Vagina (tissue), 2 donors: ENCODE measurements at regions not wholly inside any gene's neighbourhood (a gene's known extent, or its start where the extent isn't known, plus 50 kb on each side); places are given as distances from the start of the nearest gene placed in this dataset.

Experiments used
- DNase-seq, 2 donors: peaks; one replicate each; pipeline ENCODE4 v3.0.0-alpha.2; 2017; ENCODE audit errors: extremely low spot score in 2 of 2
- H3K27ac ChIP-seq: fragments of 200-600 bp; sonication (generic); one replicate; pipeline ENCODE4 v1.5.1; 2019
- H3K27me3 ChIP-seq: fragments of 200-600 bp; sonication (generic); one replicate; pipeline ENCODE4 v1.5.1; 2019
- H3K36me3 ChIP-seq, 2 donors: fragments of 200-600 bp; sonication (generic); one replicate each; pipeline ENCODE4 v1.5.1; 2017 to 2019
- H3K4me1 ChIP-seq: fragments of 200-600 bp; sonication (generic); one replicate; pipeline ENCODE4 v1.5.1; 2019
- H3K4me3 ChIP-seq, 2 donors: fragments of 200-600 bp; sonication (generic); 1 replicate in 1 of 2; 2 replicates in 1 of 2; pipeline ENCODE4 v1.5.1; 2016 to 2019
- H3K9me3 ChIP-seq: fragments of 200-600 bp; sonication (generic); one replicate; pipeline ENCODE4 v1.5.1; 2019
- POLR2A ChIP-seq, 2 donors: fragments of 450-650 bp; IDR thresholded peaks; one replicate each; pipeline ENCODE4 v1.6.1; 2017; ENCODE audit warnings: antibody characterized with exemption in 2 of 2, mild to moderate bottlenecking in 2 of 2, moderate library complexity in 2 of 2
- POLR2AphosphoS5 ChIP-seq, 2 donors: sonication (generic); formaldehyde crosslinking; IDR thresholded peaks; one replicate each; pipeline ENCODE4 v1.9.0; 2017; ENCODE audit warnings: antibody characterized with exemption in 2 of 2, mild to moderate bottlenecking in 2 of 2, low read depth in 1 of 2; ENCODE audit not compliant: insufficient read depth in 1 of 2
- intact Hi-C: fragments of 100-400 bp; cut with DNase I; formaldehyde crosslinking; loops from one replicate; pipeline ENCODE4 v1.15.1; 2023
- TF ChIP-seq, protein P1 (sequence below), 3 experiments: fragments of 450-650 bp in 2 of 3; fragments of 200-600 bp in 1 of 3; sonication (generic) in 1 of 3; IDR thresholded peaks; one replicate each; pipeline ENCODE4 v1.5.1; 2017 to 2019; ENCODE audit warnings: antibody characterized with exemption in 3 of 3, mild to moderate bottlenecking in 2 of 3, moderate library complexity in 2 of 3

DNA sequence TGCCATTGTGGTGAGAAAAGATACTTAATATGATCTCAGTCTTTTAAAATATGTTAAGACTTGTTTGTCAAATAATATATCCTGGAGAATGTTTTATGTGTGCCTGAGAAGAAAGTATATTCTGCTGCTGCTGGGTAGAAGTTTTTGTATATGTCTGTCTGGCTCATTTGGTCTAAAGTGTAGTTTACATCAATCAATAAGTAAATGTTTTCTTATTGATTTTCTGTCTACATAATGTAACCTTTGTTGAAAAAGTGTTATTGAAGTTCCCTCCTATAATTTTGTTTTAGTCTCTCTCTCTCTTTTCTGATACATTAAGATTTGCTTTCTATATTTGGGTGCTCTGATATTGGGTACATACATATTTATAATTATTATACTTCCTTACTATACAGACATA is 201.2 kb downstream of the THBS2 start:
- Histone ChIP-seq H3K4me3 (no peak overlapping the region), H3K27ac (no peak overlapping the region), H3K4me1 (no peaks in the 10 kb centered on the region), H3K27me3 (no peaks in the 10 kb centered on the region), H3K36me3 (no peaks in the 10 kb centered on the region), H3K9me3 (no peaks in the 10 kb centered on the region)
- TF ChIP-seq POLR2A (IDR thresholded peaks at IDR 0.05): no peak
- TF ChIP-seq, protein P1, sequence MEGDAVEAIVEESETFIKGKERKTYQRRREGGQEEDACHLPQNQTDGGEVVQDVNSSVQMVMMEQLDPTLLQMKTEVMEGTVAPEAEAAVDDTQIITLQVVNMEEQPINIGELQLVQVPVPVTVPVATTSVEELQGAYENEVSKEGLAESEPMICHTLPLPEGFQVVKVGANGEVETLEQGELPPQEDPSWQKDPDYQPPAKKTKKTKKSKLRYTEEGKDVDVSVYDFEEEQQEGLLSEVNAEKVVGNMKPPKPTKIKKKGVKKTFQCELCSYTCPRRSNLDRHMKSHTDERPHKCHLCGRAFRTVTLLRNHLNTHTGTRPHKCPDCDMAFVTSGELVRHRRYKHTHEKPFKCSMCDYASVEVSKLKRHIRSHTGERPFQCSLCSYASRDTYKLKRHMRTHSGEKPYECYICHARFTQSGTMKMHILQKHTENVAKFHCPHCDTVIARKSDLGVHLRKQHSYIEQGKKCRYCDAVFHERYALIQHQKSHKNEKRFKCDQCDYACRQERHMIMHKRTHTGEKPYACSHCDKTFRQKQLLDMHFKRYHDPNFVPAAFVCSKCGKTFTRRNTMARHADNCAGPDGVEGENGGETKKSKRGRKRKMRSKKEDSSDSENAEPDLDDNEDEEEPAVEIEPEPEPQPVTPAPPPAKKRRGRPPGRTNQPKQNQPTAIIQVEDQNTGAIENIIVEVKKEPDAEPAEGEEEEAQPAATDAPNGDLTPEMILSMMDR (IDR thresholded peaks at IDR 0.05): no peak
- no peak for TF ChIP-seq POLR2AphosphoS5 (IDR thresholded peaks at IDR 0.05; ENCODE audit: insufficient read depth in 1 of 2, low read depth in 1 of 2)
- intact Hi-C loops: no loop called here
- no peak for DNase-seq

DNA sequence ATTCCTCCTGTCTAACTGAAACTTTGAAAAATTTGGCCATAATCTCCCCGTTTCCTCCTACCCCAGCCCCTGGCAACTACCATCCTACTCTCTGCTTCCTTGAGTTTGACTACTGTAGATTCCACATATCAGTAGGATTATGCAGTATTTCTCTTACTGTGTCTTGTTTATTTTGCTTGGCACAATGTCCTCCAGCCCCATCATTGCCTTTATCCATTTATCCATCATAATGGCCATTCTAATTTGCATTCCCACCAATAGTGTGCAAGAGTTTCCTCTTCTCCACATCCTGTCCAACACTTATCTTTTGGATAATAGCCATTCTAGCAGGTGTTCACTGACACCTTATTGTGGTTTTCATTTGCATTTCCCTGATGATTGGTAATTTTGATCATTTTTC is 202.3 kb downstream of the THBS2 start:
- no peak for DNase-seq
- intact Hi-C loops: no loop called here

DNA sequence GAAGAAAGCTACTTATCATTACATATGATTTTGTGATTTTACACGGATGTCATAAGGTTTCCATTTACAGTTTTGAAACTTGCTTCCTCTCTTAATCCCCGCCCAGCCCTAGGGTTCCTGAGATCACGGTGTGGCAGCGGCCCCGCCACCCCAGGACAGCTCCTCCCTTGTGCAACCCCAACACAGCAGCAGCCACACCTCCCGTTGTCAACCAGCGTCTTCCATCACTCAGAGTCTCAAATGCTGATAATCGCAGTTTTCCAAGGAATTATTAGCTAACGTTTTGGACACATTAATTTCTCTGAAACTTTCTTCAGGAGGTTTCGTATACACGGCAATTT is 204.8 kb downstream of the THBS2 start:
- no peaks in the 10 kb centered on the region for H3K9me3 ChIP-seq
- DNase-seq: no peak
- peaks cover 8% of the 10 kb centered on the region for H3K4me1 ChIP-seq
- no peaks in the 10 kb centered on the region for H3K36me3 ChIP-seq
- intact Hi-C loops: no loop called here
- H3K27me3 ChIP-seq: no peaks in the 10 kb centered on the region
- H3K27ac ChIP-seq: no peak overlapping the region
- H3K4me3 ChIP-seq: no peak overlapping the region
- TF ChIP-seq, protein P1 (IDR thresholded peaks at IDR 0.05): no peak
- TF ChIP-seq POLR2AphosphoS5 (IDR thresholded peaks at IDR 0.05; ENCODE audit: insufficient read depth in 1 of 2, low read depth in 1 of 2) (no peak), POLR2A (IDR thresholded peaks at IDR 0.05) (no peak)

More for the DNA sequence above, 202.3 kb downstream of the THBS2 start:
- H3K4me3 ChIP-seq: no peak overlapping the region
- no peaks in the 10 kb centered on the region for H3K4me1 ChIP-seq
- H3K27me3 ChIP-seq: no peaks in the 10 kb centered on the region
- no peaks in the 10 kb centered on the region for H3K9me3 ChIP-seq
- no peaks in the 10 kb centered on the region for H3K36me3 ChIP-seq
- no peak overlapping the region for H3K27ac ChIP-seq
- TF ChIP-seq POLR2AphosphoS5 (IDR thresholded peaks at IDR 0.05; ENCODE audit: insufficient read depth in 1 of 2, low read depth in 1 of 2): no peak
- TF ChIP-seq, protein P1 (IDR thresholded peaks at IDR 0.05): no peak
- no peak for TF ChIP-seq POLR2A (IDR thresholded peaks at IDR 0.05)

DNA sequence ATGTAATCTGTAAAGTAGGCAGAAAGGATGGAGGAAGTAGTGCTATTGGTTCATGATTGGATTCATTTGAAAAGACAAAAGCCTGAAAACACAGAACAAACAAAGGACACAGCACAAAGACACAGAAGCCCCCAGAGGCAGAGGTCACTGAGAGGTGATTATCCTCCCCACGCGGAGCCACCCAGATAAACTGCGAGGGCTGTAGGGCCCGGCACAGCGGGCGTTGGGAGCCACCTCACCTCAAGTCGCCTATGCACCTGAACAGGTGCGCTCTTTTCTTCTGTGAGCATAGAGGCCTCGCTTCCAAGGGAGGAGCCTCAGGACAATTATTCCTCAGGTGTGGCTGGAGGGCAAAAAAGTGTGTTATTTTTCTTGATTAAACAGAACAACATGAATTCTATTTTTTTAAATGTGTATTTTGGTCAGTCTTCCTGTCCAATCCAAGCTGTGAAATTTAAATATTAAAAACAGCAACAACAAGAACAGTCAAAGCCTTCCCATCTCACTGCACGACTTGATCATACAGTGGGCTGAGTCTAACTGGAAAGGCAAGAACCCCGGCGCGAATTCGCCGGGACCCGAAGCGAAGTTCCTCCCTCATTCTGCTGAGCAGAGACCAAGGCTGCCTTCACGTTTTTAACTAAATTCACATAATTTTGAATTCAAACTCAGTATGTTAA is 205.3 kb downstream of the THBS2 start:
- Histone ChIP-seq H3K27ac (no peak overlapping the region), H3K27me3 (no peaks in the 10 kb centered on the region), H3K36me3 (no peaks in the 10 kb centered on the region), H3K9me3 (no peaks in the 10 kb centered on the region), H3K4me3 (no peak overlapping the region), H3K4me1 (peaks cover 8% of the 10 kb centered on the region)
- TF ChIP-seq, protein P1 (IDR thresholded peaks at IDR 0.05): no peak
- TF ChIP-seq POLR2A (IDR thresholded peaks at IDR 0.05) (no peak), POLR2AphosphoS5 (IDR thresholded peaks at IDR 0.05; ENCODE audit: insufficient read depth in 1 of 2, low read depth in 1 of 2) (no peak)
- no peak for DNase-seq
- intact Hi-C loops: no loop called here

DNA sequence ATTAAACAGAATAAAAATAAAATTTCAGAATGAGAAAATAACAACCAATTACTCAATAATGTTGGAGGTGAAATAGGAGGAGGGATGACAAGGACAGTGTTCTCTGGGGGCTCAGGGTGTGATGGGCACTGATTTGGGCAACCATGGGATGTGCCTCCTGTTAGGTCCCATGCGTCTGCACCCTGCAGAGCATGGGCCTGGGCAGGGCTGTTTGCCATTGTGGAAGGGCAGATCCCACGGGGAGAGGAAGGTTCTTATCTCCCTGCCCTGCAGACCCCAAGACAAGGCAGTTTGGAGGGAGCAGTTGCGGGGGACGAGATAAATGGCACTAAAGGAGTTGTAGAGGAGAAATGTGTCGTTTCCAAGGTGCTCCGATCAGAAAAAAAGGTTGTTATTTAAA is 206.3 kb downstream of the THBS2 start:
- Histone ChIP-seq H3K4me3 (no peak overlapping the region), H3K27me3 (no peaks in the 10 kb centered on the region), H3K4me1 (peaks cover 8% of the 10 kb centered on the region), H3K27ac (no peak overlapping the region), H3K9me3 (no peaks in the 10 kb centered on the region), H3K36me3 (no peaks in the 10 kb centered on the region)
- no peak for TF ChIP-seq POLR2AphosphoS5 (IDR thresholded peaks at IDR 0.05; ENCODE audit: insufficient read depth in 1 of 2, low read depth in 1 of 2)
- TF ChIP-seq POLR2A (IDR thresholded peaks at IDR 0.05): no peak
- TF ChIP-seq, protein P1 (IDR thresholded peaks at IDR 0.05): no peak
- no peak for DNase-seq
- intact Hi-C loops: no loop called here
